ENCODE measurements at regions not wholly inside any gene's neighbourhood (a gene's known extent, or its start where the extent isn't known, plus 50 kb on each side); places are given as distances from the start of the nearest gene placed in this dataset.

GRCh38 chr4:117478702-117479101 lies 393.3 kb upstream of the TRAM1L1 start:
- TF ChIP-seq CTCF (IDR thresholded peaks at IDR 0.05) (no peak), ELK1 (IDR thresholded peaks at IDR 0.05; ENCODE audit: low read depth, low read length) (no peak), MAFK (IDR thresholded peaks at IDR 0.05; ENCODE audit: partially characterized antibody) (no peak), POLR2A (IDR thresholded peaks at IDR 0.05; ENCODE audit: low read length) (no peak), RAD21 (conservative IDR thresholded peaks at IDR 0.05 in 1 of 2, IDR thresholded peaks at IDR 0.05 in 1 of 2) (no peak), KDM1A (IDR thresholded peaks at IDR 0.05; ENCODE audit: low read depth) (no peak), CEBPB (IDR thresholded peaks at IDR 0.05) (no peak), EP300 (IDR thresholded peaks at IDR 0.05) (no peak)

Data from A549 (cell line).